Lung (tissue), 11 donors: ENCODE measurements at regions not wholly inside any gene's neighbourhood (a gene's known extent, or its start where the extent isn't known, plus 50 kb on each side); places are given as distances from the start of the nearest gene placed in this dataset.
A peak's percentile ranks its signal among the peaks of the same experiment; 100 is the strongest.

Experiments
- ATAC-seq: fragments of 200-7000 bp; cut with Tn5 transposase; one replicate; pipeline ENCODE4 v1.9.1; 2020; ENCODE audit warnings: moderate number of reproducible peaks; ENCODE audit not compliant: insufficient read depth, low FRiP score
- DNase-seq, 3 donors: peaks; one replicate each; pipeline ENCODE4 v3.0.0-alpha.2; 2013 to 2017
- H3K27ac ChIP-seq, 2 donors: one replicate each; pipeline ENCODE4 v1.5.1; 2013; ENCODE audit warnings: mild to moderate bottlenecking in 2 of 2, moderate library complexity in 2 of 2, control low read depth in 1 of 2, inconsistent platforms in 1 of 2, low read depth in 1 of 2, low read length in 1 of 2
- H3K27me3 ChIP-seq, 3 donors: one replicate each; pipeline ENCODE4 v1.5.1; 2013; ENCODE audit warnings: low read length in 2 of 3; ENCODE audit not compliant: control insufficient read depth in 3 of 3, insufficient read depth in 3 of 3
- H3K36me3 ChIP-seq, 4 donors: one replicate each; pipeline ENCODE4 v1.5.1; 2013; ENCODE audit warnings: low read length in 4 of 4, mild to moderate bottlenecking in 1 of 4, moderate library complexity in 1 of 4; ENCODE audit not compliant: control insufficient read depth in 4 of 4, insufficient read depth in 4 of 4
- H3K4me1 ChIP-seq, 5 donors: one replicate each; pipeline ENCODE4 v1.5.1; 2013; ENCODE audit warnings: low read length in 5 of 5, mild to moderate bottlenecking in 2 of 5, moderate library complexity in 1 of 5; ENCODE audit not compliant: control insufficient read depth in 5 of 5, insufficient read depth in 5 of 5
- H3K4me3 ChIP-seq: one replicate; pipeline ENCODE4 v1.5.1; 2013; ENCODE audit warnings: mild to moderate bottlenecking, control low read depth, moderate library complexity
- H3K9ac ChIP-seq, 2 donors: one replicate each; pipeline ENCODE4 v1.5.1; 2013; ENCODE audit warnings: low read length in 2 of 2, control low read depth in 1 of 2; ENCODE audit not compliant: insufficient read depth in 1 of 2
- H3K9me3 ChIP-seq, 4 donors: one replicate each; pipeline ENCODE4 v1.5.1; 2013; ENCODE audit warnings: low read length in 3 of 4, mild to moderate bottlenecking in 1 of 4, moderate library complexity in 1 of 4; ENCODE audit not compliant: control insufficient read depth in 4 of 4, insufficient read depth in 3 of 4
- CTCF ChIP-seq: IDR thresholded peaks from 2 replicates; pipeline ENCODE4 v1.5.1; 2012; ENCODE audit warnings: mild to moderate bottlenecking; ENCODE audit errors: control extremely low read depth, extremely low read depth
- WGBS, 2 donors: extraction: QIAGEN DNeasy Blood & Tissue Kit; methylation state at CpG; one replicate each; pipeline ENCODE4 v1.1.7; 2013; 5-methylcytosine and 5-hydroxymethylcytosine counted together
- donor health status: control.
- donor health status: control.
- donor health status: Bipolar disorder and iron deficiency.
- donor health status: healthy.
- donor health status: DM: yes; HTN: yes; CAD: no.

- no peaks in the 10 kb centered on the region for H3K27me3 ChIP-seq
- DNase-seq (peak in 1 of 3 donors; percentile 2), ATAC-seq (no peak)
- H3K36me3 ChIP-seq: no peaks in the 10 kb centered on the region
- no peaks in the 10 kb centered on the region for H3K9me3 ChIP-seq
- H3K27ac ChIP-seq: no peak overlapping the region
- no peaks in the 10 kb centered on the region for H3K4me1 ChIP-seq
- TF ChIP-seq CTCF: no peak
- no peak overlapping the region for H3K9ac ChIP-seq
- H3K4me3 ChIP-seq: no peak overlapping the region
- WGBS, 2 donors: 18 to 32% methylated on average over 1 of the region's 1 CpG
Measured at GRCh38 chrX:147838465-147839131, 73.1 kb upstream of the FMR1 start.

GRCh38 chrX:147846676-147847075 is 65.0 kb upstream of the FMR1 start:
- Histone ChIP-seq H3K4me1 (peaks cover 0 to 5% (median 0%) of the 10 kb centered on the region in 5 donors), H3K36me3 (no peaks in the 10 kb centered on the region), H3K27me3 (no peaks in the 10 kb centered on the region), H3K4me3 (no peak overlapping the region), H3K9me3 (no peaks in the 10 kb centered on the region), H3K27ac (no peak overlapping the region), H3K9ac (no peak overlapping the region)
- ATAC-seq (no peak), DNase-seq (peak; percentile 19 to 69 (median 30))
- 59 to 81% methylated on average over 3 of the region's 3 CpGs for WGBS, 2 donors
- TF ChIP-seq CTCF: no peak

GRCh38 chrX:147847999-147848398 is 63.7 kb upstream of the FMR1 start:
- Histone ChIP-seq H3K9ac (no peak overlapping the region), H3K27ac (peak overlapping the region in 1 of 2 donors; percentile 10), H3K36me3 (no peaks in the 10 kb centered on the region), H3K4me1 (peaks cover 0 to 5% (median 0%) of the 10 kb centered on the region in 5 donors), H3K27me3 (no peaks in the 10 kb centered on the region), H3K9me3 (no peaks in the 10 kb centered on the region), H3K4me3 (no peak overlapping the region)
- TF ChIP-seq CTCF: no peak
- ATAC-seq (no peak), DNase-seq (peak in 2 of 3 donors; percentile 13 to 35)
- 38 to 64% methylated on average over 7 of the region's 7 CpGs for WGBS, 2 donors
